NCI-H748 treated with DMSO at 0.1 percent for 48 hours (cell line): ENCODE measurements at regions not wholly inside any gene's neighbourhood (a gene's known extent, or its start where the extent isn't known, plus 50 kb on each side); places are given as distances from the start of the nearest gene placed in this dataset.
"Not testable (repeated sequence)": the region's sequence is repeated elsewhere in the genome, so short reads cannot be mapped to it uniquely, and the experiment has no call there.

Source experiments
- DNase-seq: peaks from one replicate; lab custom pipeline; 2025; lab: John Stamatoyannopoulos, UW

GRCh38 chr1:81217058-81217457 is 583.7 kb upstream of the ADGRL2 start:
- DNase-seq = no peak

GRCh38 chr1:81213279-81213678 is 587.5 kb upstream of the ADGRL2 start:
- DNase-seq = no peak

- DNase-seq = no peak
Observed at GRCh38 chr1:81209461-81209860, 591.3 kb upstream of the ADGRL2 start.

GRCh38 chr1:81208441-81208840 is 592.3 kb upstream of the ADGRL2 start:
- DNase-seq = no peak

DNA sequence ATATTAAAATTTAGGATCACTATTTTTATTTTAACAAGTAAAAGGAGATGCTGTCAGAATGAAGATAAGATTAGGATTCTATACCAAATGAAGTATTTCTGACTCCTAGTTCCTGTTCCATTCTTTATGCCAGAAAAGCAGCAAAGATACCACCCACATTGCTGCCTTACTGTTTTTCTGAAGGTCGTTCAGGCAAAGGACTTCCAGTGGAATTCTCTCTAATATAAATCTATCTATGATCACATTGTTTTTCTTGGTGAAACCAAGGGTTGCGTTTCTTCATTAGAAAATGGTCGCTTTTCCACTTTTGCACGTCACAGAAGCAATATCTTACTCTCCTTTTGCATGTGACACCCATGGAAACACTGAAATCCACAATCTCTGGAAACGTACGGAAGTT is 594.8 kb upstream of the ADGRL2 start:
- DNase-seq = no peak

DNA sequence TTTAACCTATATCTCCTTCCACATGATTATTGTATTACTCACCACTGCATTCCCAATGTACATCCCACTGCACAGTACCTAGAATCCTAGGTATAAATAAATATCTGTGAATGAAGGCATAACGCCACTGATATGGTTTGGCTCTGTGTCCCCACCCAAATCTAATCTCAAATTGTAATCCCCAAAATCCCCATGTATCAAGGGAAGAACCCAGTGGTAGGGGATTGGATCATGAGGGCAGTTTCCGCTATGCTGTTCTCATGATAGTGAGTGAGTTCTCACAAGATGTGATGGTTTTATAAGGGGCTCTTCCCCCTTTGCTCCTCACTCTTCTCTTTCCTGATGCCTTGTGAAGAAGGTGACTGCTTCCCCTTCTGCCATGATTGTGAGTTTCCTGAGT is 599.0 kb upstream of the ADGRL2 start:
- no peak for DNase-seq

GRCh38 chr1:81197591-81197990 is 603.1 kb upstream of the ADGRL2 start:
- DNase-seq = no peak

DNA sequence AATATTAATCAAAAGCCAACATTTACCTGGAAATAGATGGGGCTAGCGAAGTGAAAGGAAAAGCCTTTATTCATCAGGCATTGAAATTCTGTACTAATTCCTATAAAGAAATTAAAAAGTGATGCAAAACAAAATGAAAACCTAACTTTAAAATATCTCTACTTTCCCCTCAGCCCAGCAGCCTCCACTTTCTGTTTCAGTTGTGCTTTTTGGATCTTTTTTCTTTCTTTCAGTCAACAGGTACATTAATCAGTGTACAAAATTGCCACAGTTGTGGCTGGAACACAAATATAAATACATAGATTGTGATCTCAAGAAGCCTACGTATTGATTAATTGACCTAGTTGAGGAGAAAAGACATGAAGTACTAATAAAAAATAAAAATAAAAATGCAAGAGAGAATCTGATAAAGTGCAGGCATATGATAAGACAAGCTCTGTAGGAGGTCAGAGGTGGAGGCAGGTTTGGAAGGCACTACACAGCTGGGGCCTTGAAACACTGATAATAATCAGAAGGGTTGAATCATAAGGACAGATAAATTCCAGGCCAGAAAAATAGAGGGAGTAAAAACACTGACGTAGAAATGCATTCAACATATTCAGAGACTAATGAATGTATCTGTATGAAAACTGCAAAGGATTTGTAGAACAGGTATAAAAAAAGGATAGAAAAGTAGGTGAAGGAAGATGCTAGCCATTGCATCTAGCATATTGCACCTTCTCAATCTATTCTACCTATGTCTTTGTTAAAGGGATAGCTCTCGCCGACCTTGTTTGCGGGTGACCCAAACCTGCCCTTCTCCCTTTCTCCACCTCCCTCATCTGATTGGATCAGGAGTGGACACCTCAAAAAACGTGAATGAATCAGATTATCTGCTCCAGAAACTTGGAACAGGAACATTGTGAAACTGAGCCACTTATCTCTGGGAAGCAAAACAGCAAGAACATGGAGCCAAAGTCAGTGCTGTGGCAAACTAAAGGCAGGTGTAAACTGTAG is 607.8 kb upstream of the ADGRL2 start:
- no peak for DNase-seq

DNA sequence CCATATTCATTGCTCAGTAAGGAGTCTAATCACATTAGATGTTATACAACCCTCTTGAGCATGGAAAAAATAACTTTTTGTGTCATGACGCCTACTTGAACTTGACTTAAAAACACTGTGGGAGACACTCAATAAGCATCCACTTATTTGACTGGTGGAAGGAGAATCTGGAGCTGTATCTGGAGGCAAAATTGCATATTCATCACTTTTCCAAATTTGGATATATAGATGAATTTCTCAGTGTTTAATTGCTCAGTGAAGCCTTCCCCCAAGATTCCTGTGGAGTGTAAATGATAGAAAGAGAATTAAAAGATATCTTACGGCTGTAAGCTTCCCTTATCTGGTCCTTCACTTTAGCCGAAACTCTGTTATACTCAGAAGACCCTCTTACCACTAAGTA is 610.7 kb upstream of the ADGRL2 start:
- DNase-seq = no peak

DNA sequence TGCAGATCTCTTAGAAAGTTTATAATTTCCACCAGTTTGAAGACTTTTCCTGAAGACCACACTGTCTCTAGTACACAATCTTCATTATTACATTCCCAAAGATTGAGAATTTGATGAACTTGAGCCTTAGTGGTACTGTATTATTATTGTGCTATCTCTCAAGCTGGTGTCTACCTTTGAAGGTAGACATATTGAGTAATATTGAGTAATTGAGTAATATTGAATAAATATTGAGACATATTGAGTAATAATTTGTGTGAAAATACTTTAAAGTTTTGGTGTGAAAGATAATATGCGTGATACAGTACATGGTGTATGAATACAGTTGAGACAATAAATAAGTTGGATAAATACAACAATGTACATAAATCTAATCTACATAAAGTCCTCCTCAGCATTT is 613.1 kb upstream of the ADGRL2 start:
- DNase-seq = no peak

- no peak for DNase-seq
Observed at GRCh38 chr1:81186261-81186660, 614.5 kb upstream of the ADGRL2 start.

DNA sequence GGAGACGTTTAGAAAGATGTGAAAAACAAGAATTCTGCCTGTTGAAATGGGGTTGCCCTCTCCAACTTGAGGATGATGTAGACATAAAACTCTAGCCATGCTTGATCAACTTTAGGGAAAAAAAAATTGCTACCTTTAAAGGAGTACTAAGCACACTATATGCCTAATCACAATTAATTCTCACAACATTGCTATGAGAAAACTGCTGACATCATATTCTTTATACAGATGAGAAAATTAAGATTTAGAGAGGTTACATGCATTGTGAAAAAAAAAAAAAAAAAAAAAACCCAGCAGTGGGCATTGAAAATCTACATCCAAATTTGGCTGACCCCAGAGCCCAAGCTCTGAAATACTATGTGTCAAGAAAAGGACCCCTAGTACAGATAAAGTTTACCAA is 617.2 kb upstream of the ADGRL2 start:
- DNase-seq = no peak

GRCh38 chr1:81183051-81183450 is 617.7 kb upstream of the ADGRL2 start:
- DNase-seq = no peak

DNA sequence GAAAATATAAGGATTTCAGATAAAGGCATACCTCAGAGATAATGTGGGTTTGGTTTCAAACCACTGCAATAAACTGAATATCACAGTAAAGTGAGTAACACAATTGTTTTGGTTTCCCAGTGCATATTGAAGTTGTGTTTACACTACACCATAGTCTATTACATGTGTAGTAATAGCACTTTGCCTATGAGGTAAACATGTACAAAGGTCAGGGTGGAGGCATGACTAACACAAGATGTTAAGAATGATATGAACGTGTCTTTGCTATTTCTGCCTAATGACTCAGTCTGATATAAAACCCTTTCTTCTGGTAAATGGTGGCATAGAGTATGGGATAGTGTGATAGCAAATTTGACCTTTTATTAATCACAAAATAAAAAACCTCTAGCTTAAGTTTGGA is 621.5 kb upstream of the ADGRL2 start:
- DNase-seq = no peak

DNA sequence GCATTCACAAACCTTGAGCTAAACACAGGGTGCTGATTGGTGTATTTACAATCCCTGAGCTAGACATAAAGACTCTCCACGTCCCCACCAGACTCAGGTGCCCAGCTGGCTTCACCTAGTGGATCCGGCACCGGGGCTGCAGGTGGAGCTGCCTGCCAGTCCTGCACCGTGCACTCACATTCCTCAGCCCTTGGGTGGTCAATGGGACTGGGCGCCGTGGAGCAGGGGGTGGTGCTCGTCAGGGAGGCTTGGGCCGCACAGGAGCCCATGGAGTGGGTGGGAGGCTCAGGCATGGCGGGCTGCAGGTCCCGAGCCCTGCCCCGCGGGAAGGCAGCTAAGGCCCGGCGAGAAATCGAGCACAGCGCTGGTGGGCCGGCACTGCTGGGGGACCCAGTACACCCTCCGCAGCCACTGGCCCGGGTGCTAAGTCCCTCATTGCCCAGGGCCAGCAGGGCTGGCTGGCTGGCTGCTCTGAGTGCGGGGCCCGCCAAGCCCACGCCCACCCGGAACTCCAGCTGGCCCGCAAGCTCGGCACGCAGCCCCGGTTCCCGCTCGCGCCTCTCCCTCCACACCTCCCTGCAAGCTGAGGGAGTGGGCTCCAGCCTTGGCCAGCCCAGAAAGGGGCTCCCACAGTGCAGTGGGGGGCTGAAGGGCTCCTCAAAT is 622.2 kb upstream of the ADGRL2 start:
- DNase-seq = not testable (repeated sequence)

GRCh38 chr1:81174811-81175476 is 625.8 kb upstream of the ADGRL2 start:
- DNase-seq = no peak

- DNase-seq = no peak
Observed at GRCh38 chr1:81174052-81174451, 626.7 kb upstream of the ADGRL2 start.

DNA sequence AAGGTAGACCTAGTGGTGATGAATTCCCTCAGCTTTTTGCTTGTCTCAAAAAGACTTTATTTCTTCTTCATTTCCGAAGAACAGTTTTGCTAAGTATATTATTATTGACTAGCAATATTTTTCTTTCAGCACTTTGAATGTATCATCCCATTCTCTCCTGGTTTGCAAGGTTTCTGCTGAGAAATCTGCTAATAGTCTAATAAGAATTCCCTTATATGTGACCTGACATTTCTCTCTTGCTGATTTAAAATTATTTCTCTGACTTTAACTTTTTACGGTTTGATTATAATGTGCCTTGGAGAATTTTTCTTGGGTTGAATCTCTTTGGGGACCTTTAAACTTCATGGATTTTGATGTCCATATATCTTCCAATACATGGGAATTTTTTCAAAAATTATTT is 628.3 kb upstream of the ADGRL2 start:
- DNase-seq = no peak

DNA sequence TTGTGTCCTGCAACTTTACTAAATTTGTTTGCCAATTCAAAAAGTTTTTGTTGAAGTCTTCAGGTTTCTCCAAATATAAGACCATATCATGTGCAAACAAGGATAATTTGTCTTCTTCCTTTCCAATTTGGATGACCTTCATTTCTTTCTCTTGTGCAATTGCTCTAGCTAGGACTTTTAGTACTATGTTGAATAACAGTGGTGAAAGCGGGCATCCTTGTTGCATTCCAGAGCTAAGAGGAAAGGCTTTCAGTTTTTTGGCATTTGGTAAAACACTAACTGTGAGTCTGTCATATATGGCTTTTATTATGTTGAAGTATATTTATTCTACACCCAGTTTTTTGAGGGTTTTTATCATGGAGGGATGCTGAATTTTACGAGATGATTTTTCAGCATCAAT is 630.0 kb upstream of the ADGRL2 start:
- DNase-seq = no peak

- DNase-seq = no peak
Observed at GRCh38 chr1:81165963-81166362, 634.8 kb upstream of the ADGRL2 start.

- DNase-seq = no peak
Observed at GRCh38 chr1:81160696-81161095, 640.0 kb upstream of the ADGRL2 start.

GRCh38 chr1:81158592-81158991 is 642.1 kb upstream of the ADGRL2 start:
- no peak for DNase-seq

DNA sequence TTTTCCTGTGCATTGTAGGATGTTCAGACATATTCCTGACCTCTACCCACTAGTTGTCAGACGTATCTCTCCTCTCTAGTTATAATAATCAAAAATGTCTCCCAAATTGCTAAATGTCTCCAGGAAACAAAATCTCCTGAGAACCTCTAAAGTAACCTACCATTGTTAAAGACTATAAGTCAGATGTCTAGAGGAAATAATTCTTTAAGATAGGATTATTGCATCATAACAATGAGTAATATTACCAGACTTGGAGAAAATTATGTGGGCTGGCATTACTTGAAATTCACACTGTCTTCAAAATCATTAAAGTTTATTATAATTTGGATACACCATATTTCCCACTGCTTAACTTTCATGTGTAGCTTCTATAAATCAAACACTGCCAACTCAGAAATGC is 643.0 kb upstream of the ADGRL2 start:
- no peak for DNase-seq
